ENCODE measurements at regions not wholly inside any gene's neighbourhood (a gene's known extent, or its start where the extent isn't known, plus 50 kb on each side); places are given as distances from the start of the nearest gene placed in this dataset.
"Not testable (repeated sequence)": the region's sequence is repeated elsewhere in the genome, so short reads cannot be mapped to it uniquely, and the experiment has no call there.

DNA sequence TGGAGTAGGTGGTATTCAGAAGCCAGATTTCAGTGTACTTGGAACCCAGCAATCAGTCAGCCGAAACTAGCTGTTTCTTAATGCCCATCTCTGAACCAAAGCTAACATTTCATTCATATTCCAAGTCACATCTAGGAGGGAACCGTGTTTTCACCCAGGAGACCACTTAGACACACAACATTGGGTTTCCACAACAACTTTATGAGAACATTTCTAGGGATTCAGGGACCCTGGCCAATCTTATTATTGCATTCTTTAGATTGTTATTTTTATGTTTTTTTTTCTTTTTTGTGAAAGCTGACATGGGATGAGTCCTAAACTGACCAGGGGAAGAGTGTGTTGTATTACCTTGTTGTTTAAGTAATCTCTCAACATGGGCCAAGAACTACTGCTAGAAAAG, 72.5 kb upstream of the KIAA0040 start:
- intact Hi-C loops (cut with micrococcal nuclease) = no loop called here
- no peak for DNase-seq
- ATAC-seq = no peak

DNA sequence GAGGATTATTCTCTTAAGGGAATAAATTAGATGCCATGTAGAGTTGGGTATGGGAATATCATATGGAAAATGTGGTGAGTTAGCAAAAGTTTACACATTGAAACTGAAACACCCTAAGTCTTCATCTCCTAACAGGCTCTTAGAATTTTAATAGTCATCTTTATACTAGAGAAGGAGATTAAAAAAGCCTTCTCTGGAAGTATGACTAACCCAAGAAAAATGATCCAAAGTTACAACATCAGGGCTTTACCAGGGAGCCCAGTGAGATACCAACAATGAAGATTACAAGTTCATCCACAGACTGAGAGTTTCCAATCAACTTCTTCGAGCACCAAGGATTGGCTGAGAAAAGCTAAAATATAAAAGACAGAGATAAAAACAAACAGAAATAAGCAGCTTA, 70.0 kb upstream of the KIAA0040 start:
- intact Hi-C loops (cut with micrococcal nuclease) = no loop called here
- ATAC-seq (no peak), DNase-seq (no peak)

GRCh38 chr1:175256246-175256645, 63.7 kb upstream of the KIAA0040 start:
- DNase-seq; intact Hi-C loops (cut with micrococcal nuclease); ATAC-seq: not testable (repeated sequence)

GRCh38 chr1:175254190-175254589, 61.6 kb upstream of the KIAA0040 start:
- intact Hi-C loops (cut with micrococcal nuclease) = no loop called here
- ATAC-seq (peak; percentile 31), DNase-seq (no peak)

DNA sequence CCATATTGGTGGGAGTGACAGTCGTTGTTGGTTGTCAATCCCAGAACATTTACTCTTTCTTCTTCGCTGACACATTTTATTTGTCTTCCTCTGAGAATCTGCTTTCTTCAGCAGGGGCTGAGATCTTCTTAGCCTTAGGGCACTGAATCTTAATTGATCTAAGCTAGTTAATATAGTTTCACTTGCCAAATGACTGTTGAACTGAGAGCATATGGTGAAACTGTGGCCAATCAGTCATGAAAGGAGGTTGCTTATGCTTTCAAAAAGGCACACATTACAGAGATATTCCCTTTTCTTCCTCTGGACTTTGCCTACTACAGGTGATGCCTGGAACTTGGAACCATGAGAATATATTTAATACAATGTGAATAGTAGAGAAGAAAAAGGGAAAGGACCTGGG, 60.0 kb upstream of the KIAA0040 start:
- ATAC-seq = no peak

DNA sequence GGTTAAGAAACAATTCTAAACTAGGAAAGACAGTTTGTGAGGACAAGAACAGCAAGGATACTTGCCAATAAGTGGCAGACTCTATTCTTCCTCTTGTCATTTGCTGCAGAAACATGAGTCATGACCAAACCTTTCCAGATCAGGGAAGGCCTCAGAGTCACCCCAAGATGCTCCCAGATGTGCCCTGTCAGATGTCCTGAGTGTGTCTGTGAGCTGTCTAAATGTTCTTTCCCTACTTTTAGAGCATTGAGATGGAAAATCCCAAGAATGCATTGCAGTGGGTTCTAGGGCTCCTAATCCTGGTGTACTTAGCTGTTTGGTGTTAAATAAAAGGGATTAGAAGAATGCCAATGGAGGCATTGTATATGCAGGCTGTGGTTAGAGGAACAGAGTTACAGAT, 57.5 kb upstream of the KIAA0040 start:
- ATAC-seq (peak; percentile 91), DNase-seq (no peak)
- intact Hi-C loops (cut with micrococcal nuclease) = no loop called here

More for the DNA sequence above, 60.0 kb upstream of the KIAA0040 start:
- DNase-seq = no peak
- intact Hi-C loops (cut with micrococcal nuclease) = no loop called here

DNA sequence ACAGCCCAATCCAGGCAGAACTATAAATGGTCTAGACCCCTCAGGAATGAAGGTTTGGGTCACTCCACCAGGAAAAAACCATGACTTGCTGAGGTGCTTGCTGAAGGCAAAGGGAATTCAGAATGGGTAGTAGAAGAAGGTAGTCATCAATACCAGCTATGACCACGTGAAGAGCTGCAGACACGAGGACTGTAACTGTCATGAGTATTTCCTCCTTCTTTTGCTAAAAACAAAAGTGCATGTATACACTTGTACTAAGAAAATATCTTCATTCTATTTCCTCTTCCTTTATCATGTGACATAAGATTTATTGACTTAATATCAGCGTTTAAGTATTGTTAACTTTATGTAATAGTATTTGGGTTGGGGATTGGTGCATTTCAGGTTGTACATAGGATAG, 55.5 kb upstream of the KIAA0040 start:
- ATAC-seq; intact Hi-C loops (cut with micrococcal nuclease); DNase-seq: not testable (repeated sequence)

GRCh38 chr1:175247056-175247455, 54.5 kb upstream of the KIAA0040 start:
- ATAC-seq; DNase-seq; intact Hi-C loops (cut with micrococcal nuclease): not testable (repeated sequence)

DNA sequence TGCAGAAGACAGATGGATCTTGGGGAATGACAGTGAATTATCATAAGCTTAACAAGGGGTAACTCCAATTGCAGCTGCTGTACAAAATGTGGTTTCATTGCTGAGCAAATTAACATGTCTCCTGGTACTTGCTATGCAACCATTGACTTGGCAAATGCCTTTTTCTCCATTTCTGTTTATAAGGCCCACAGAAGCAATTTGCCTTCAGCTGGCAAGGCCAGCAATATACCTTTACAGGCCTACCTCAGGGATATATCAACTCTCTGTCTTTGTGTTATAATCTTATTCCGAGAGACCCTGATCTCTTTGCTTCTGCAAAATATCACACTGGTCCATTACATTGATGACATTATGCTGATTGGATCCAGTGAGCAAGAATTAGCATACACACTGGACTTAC, 52.7 kb upstream of the KIAA0040 start:
- ATAC-seq (no peak), DNase-seq (no peak)
- intact Hi-C loops (cut with micrococcal nuclease) = no loop called here

GRCh38 chr1:175244206-175244605, 51.6 kb upstream of the KIAA0040 start:
- intact Hi-C loops (cut with micrococcal nuclease) = no loop called here
- ATAC-seq = no peak
- no peak for DNase-seq
